ENCODE measurements at regions not wholly inside any gene's neighbourhood (a gene's known extent, or its start where the extent isn't known, plus 50 kb on each side); places are given as distances from the start of the nearest gene placed in this dataset.

- TF ChIP-seq CTCF (IDR thresholded peaks at IDR 0.05; ENCODE audit: low read depth, low read length) (no peak), EZH2phosphoT487 (IDR thresholded peaks at IDR 0.05; ENCODE audit: low read depth) (no peak)
These were observed 138.2 kb upstream of the FST start for GRCh38 chr5:53342236-53342635.
